Choroid plexus epithelial cell (primary cell): ENCODE measurements at regions not wholly inside any gene's neighbourhood (a gene's known extent, or its start where the extent isn't known, plus 50 kb on each side); places are given as distances from the start of the nearest gene placed in this dataset.

Experiments
- DNase-seq: peaks from one replicate; pipeline ENCODE4 v3.0.0-alpha.2; 2010; ENCODE audit warnings: low read depth
- H3K4me3 ChIP-seq: 2 replicates; pipeline ENCODE4 v1.5.1; 2011; ENCODE audit warnings: low read depth, mild to moderate bottlenecking, control low read depth, low read length, moderate library complexity
- TF ChIP-seq, protein P1 (sequence below): conservative IDR thresholded peaks from 2 replicates; pipeline ENCODE4 v1.5.1; 2011; ENCODE audit warnings: low read depth, mild to moderate bottlenecking, control low read depth, inconsistent platforms, low read length, moderate library complexity

- TF ChIP-seq, protein P1, sequence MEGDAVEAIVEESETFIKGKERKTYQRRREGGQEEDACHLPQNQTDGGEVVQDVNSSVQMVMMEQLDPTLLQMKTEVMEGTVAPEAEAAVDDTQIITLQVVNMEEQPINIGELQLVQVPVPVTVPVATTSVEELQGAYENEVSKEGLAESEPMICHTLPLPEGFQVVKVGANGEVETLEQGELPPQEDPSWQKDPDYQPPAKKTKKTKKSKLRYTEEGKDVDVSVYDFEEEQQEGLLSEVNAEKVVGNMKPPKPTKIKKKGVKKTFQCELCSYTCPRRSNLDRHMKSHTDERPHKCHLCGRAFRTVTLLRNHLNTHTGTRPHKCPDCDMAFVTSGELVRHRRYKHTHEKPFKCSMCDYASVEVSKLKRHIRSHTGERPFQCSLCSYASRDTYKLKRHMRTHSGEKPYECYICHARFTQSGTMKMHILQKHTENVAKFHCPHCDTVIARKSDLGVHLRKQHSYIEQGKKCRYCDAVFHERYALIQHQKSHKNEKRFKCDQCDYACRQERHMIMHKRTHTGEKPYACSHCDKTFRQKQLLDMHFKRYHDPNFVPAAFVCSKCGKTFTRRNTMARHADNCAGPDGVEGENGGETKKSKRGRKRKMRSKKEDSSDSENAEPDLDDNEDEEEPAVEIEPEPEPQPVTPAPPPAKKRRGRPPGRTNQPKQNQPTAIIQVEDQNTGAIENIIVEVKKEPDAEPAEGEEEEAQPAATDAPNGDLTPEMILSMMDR: no peak
- no peak for DNase-seq
- no peak overlapping the region for H3K4me3 ChIP-seq
Measured at GRCh38 chr9:130772185-130772584, 62.9 kb upstream of the ABL1 start.

DNA sequence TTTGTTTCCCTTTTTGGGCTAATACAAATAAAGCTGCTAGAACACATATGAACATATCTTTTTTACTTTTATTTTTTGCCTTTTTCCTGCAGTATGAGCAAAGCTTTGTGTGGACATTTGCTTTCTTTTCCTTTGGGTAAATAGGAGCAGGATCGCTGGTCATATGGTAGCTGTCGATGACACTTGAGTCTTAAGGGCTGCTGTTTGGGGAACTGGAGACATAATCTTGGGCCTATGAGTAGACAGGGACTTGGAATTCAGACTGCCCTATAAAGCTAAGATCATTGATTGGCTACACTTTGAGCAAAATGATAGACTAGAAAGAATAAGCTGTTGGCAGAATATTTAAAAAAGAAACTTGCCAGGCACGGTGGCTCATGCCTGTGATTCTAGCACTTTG lies 60.9 kb upstream of the ABL1 start:
- no peak overlapping the region for H3K4me3 ChIP-seq
- no peak for DNase-seq
- TF ChIP-seq, protein P1: no peak

DNA sequence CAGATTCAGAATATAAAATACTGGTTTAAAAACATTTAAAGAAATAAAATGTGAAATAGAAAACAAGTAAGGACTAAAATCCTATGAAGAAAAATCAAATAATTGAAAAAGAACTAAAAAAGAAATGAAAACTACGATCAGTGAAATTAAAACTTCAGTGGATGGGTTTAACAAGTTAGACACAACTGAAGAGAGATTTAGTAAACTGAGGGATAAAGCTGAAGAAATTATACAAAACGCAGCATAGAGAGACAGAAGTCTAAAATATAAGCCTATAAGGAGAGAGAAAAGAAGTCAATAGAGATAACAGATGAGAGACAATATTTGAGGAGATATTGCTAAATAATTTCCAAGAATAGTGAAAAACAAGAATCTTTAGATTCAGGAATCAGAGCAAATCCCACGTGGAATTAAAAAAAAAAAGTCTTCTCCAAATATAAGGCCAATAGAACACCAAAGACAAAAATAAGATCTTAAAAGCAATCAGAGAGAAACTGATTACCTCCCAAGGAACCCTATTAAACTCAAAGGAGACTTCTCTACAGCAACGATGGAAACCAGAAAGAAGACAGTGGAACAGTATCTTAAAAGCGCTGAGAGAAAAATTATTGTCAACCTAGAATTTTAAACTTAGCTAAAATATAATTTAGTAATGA lies 59.6 kb upstream of the ABL1 start:
- H3K4me3 ChIP-seq: no peak overlapping the region
- no peak for DNase-seq
- TF ChIP-seq, protein P1: no peak

- peak; percentile 49 for DNase-seq
- TF ChIP-seq, protein P1: no peak
- no peak overlapping the region for H3K4me3 ChIP-seq
Measured at GRCh38 chr9:130779153-130779855, 55.8 kb upstream of the ABL1 start.

- H3K4me3 ChIP-seq: peak overlapping the region; percentile 10
- no peak for DNase-seq
- TF ChIP-seq, protein P1: no peak
Measured at GRCh38 chr9:130780415-130780814, 54.6 kb upstream of the ABL1 start.

DNA sequence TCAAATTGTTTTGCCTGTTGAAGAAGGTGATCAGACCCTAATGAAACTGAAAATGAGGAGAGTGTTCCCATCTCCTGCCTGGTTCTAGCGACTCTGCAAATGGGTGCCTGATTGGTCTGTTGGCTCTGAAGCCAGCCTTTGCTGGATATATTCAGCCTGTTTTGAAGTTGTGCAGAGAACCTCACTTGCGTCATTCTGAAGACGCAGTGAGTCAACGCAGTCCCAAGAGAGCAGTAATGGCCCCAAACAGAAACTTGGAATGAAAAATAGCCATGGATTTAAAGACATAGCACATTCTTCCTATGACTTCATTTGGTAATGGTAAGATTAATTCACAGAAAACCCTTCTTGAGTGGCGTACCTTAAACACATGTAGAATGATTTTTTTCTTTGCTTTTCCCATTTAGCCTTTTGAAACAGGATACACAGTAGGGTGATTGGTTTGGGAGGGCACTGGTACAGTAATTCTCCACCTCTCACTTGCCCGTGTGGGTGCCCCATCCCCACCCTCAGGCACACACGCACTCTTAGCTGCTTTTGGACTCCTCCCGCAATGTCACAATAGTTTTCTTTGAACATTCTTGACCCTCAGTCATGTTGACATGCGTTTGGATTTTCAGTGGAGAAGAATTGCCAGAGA lies 54.1 kb upstream of the ABL1 start:
- peak; percentile 99 for DNase-seq
- peak overlapping the region; percentile 44 for H3K4me3 ChIP-seq
- TF ChIP-seq, protein P1: no peak
